ENCODE measurements at regions not wholly inside any gene's neighbourhood (a gene's known extent, or its start where the extent isn't known, plus 50 kb on each side); places are given as distances from the start of the nearest gene placed in this dataset.
"Not testable (repeated sequence)": the region's sequence is repeated elsewhere in the genome, so short reads cannot be mapped to it uniquely, and the experiment has no call there.

DNA sequence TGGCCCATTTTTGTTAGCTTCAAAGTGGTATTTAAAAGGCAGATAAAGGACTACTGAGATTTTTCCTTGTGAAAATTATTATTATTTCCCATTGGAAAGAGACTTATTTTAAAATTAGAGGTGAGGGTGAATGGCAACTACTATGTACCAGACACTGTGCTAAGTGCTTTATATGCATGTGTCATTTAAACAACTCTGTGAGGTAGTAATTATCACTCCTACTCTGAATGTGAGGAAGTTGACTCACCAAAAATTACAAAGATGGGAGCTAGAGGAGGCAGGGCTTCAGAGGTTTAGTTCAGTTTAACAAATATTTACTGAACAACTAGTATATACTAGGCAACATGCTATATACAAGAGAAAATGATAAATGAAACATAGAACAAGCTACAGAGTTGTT, 78.2 kb downstream of the MSL3 start:
- no peak for DNase-seq (ENCODE audit: low read depth)

DNA sequence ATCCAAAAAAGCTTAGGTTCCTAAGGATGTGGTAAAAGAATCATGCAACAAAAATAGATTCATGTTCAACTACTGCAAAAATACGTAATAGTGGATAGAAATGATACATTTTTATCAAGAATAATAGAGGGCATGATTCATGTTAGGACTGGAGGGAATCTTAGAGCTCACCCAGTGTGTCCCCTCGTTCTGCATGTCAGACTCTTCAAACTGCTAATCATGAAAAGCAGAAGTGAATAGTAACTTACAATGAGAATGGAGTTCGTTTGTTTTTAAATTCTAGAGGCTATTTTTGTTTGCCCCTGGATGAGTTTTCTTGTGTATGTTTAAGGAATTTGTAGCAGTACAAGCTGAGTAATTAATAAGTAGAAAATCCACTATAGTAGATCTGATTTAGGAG, 79.4 kb downstream of the MSL3 start:
- no peak for DNase-seq (ENCODE audit: low read depth)

DNA sequence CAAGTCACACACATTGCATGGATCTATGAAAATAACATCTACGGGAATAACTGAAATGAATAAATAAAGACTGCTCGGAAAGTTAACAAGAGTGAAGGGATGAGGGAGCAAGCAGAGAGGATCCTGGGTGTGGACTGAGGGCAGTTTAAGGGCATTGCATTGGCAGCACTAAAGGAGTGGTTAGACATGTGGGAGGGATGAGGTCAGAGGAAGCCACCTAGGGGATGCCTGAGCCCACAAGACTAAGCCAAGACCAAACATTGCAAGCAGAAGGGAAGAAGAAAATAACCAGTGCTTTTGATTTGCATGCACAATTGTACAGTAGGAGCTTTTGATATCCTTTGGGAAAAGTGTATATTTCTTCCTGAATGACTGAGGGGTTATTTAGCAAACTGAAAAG, 106.1 kb downstream of the MSL3 start:
- DNase-seq (ENCODE audit: low read depth), result no peak

DNA sequence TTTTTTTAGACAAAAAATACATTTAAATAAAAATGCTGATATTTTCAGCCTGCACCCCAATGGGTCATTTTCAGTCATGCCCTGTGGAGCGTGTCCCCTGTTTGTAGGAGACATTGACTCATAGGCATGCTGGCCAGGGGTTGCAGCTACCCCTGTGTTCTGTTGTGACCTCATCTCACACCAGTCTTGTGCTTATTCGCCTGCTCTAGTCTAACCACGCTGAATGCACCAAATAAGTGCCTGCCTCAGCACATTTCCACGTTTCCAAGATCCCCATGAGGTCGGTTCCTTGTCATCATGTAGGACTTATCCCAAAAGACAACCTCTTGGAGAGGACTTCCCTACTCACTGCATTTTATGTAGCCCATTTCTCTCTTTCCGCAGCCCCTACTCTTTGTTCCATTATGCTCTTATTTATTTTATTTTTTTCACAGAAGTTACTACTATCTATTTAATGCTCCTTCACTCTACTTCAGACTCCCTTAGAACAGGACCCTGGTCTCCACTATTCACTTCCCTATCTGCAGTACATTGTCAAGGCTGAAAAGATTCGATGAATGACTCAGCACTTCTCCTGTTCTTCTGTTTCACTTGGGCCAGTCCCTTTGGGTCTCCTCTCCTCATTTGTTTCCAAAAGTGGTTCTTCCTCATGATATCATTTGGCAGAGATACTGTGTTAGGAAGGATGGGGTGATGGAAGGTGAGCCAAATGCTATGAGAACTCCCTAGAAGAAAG, 109.7 kb downstream of the MSL3 start:
- no peak for DNase-seq (ENCODE audit: low read depth)

DNA sequence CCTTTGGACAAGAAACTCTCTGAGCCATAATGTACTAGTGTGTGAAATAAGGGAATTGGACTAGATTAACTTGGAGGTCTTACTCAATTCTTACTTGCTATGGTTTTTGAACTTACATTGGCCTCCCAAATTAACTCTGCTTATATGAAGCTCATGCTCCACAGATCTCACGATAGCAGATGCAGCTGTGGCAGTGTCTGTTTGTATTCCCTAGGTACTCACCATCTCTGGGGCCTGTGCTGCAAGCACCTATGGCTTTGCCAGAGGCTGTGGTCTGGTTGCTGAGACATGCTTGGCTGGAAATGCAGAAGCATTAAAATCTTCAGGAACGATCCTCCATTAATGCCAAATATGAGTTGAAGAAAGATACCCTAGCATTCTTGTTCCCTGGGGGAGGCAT, 112.8 kb downstream of the MSL3 start:
- no peak for DNase-seq (ENCODE audit: low read depth)

DNA sequence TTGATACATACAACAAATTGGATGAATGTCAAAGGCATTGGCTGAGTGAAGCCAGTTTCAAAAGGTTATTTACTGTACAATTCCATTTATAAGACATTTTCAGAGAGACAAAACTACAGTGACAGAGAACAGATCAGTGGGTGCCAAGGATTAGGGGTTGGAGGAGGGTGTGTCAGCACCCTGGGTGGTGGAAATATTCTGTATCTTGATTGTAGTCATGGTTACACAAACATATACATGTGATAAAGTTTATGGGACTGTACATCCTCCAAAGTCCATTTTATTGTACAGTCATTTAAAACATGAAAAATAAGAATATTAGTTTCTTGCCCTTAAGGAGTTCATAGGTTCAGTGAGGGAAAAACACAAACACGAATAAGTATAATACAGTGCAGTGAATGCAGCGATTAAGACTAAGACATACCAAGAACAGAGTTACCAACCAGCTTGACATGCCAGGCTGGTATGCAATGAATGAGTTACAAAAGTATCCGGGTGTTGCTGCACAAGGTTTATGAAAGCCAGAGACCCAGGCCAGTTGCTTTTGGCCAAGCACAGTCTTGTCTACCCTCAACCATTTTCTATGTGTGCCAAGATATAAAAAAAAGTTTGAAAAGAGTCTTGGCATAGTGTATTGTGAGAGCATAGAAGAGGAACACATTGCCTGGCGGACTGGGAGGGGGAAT, 123.6 kb downstream of the MSL3 start:
- DNase-seq (ENCODE audit: low read depth), result no peak

DNA sequence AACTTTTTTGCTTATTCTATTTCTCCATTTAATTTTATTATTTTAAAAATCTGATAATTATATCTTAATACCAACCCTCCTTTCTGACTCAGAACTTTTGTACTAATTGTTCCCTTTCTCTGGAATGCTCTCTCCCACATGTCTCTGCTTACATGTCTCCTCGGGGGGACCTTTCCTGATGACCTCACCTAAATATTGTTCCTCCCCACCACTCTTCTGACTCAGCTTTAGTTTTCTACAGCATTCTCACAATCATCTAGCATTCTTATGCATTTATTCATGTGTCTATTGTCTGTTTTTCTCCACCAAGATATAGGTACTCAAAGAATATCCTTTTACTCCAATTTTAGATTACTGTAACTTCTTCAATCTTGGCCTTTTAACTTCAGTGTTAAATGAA, 128.7 kb downstream of the MSL3 start:
- no peak for DNase-seq (ENCODE audit: low read depth)

DNA sequence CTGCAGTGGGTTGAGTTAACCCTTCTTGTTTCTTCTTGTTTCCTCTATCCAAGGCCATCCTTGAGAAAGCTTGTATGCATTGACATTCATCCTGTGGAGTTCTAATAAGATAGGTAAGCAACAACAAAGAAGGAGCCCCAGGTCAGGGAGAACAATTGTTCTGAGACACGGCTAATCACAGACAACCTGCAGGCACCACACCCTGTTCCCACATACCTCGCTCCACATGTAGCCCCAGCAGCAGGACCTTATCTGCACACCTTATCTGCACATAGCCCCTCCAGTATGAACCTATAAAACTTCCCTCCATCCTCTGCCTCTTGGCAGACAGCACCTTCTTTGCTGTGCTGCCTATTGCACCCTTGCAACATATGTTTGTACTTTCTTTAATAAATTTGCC, 129.1 kb downstream of the MSL3 start:
- no peak for DNase-seq (ENCODE audit: low read depth)

DNA sequence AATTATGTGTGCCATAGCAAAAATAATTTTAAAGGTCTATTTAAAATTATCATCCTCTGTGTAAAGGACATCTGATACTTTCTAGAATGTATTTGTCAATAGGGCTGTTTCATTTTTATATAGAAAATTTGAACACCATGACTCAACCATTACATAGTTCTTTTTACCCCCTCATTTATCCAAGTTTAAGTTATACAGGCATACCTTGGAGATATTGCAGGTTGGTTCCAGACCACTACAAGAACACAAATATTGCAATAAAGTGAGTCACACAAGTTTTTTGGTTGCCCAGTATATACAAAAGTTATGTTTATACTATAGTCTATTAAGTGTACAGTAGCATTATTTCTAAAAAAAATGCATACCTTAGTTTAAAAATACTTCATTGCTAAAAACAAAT, 130.4 kb downstream of the MSL3 start:
- no peak for DNase-seq (ENCODE audit: low read depth)

DNA sequence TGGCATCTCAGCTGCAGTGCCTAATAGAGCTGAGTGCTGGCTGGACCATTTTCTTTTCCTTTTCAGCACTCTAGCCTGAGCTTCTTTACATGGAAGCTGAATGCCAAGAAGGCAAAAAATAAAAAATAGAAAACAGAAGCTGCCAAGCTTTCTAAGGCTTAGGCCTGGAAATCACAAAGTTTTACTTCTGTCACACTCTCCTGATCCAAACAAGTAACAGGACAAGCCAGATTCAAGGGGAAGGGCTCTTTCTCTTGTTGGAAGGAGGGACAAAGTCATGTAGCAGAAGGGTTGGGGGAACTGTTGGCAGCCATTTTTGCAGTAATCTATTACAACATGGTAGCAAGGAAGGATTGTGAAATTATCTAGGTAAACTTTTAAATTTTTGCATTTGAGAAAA, 131.8 kb downstream of the MSL3 start:
- DNase-seq (ENCODE audit: low read depth), result no peak

DNA sequence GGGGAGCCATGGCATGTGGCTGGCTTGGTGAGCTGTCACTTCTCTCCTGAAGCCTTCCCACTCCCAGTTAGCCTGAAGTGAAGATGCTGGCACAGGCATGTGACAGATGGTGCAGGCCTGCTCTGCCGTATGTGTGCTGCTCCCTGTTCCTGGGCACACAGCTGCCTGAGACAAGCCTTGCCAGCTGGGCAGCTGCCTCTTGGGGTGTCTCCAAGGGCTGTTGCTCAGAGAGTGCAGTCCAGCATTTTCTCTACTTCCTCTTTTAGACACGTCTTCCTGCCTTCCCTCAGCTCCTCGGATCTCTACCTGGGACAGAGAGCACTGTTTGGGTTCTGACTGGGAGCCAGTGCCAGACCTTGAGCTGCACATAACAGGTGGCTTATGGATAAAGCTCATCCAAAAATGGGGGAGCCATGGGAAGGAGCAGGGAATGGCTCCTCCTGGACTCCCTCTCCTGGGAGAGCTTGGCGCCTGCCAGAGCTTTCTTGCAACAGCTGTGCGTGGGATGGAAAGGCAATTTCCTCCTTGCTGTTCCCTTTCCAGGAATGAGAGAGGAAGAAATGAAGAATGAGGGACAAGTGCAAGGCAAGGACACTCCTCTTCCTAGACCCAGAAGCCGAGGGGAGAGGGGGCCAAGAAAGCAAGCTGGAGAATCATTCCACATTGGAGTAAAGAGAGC, 132.9 kb downstream of the MSL3 start:
- no peak for DNase-seq (ENCODE audit: low read depth)

DNA sequence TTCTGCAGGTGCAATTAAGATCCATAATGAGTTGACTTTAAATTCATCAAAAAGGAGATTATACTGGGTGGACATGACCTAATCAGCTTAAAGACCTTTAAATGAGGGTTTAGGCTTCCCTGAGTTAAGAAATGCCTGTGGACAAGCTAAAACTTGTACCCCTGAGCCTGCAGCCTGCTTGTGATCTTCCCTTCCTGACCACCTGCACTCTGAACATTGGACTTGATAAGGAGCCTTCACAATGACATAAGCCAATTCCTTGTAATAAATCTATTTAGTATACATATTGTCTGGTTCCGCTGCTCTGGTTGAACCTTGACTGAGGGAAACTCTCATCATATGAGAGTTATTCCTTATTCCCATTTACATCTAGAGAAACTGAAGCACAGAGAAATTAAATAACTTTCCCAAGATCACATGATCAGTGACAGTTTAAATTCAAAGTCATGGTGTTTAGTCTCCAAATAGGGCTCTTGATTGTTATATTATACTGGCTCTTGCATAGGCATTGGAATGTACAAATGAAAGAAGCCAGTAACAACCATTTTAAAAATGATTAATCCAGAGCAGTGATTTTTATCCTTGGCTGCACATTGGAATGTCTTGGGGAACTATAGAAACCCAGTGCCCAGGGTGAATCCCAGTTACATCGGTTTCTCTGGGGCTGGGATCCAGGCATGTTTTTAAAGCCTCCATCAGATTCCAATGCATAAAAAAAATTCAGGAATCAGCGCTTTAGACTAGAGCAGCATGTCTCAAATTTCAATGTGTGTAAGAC, 136.1 kb downstream of the MSL3 start:
- no peak for DNase-seq (ENCODE audit: low read depth)

DNA sequence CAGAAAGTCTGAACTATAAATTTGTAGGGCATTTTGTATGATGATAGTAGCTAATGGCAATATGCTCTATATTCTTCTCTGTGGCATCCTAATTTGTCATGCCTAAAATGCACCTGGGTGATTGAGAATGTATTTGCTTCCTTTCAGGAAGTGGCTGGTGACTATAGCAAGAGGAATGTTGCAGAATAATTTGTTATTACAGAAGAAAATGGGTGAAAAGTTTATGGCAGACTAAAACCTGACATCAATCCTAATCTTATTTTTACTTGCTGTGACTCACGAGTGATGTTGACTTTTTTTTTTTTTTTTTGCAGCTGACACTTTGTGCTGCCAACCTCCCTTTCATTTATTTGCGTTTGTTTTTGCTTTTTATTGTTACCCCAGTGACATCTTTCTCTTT, 141.1 kb downstream of the MSL3 start:
- DNase-seq (ENCODE audit: low read depth), result no peak

DNA sequence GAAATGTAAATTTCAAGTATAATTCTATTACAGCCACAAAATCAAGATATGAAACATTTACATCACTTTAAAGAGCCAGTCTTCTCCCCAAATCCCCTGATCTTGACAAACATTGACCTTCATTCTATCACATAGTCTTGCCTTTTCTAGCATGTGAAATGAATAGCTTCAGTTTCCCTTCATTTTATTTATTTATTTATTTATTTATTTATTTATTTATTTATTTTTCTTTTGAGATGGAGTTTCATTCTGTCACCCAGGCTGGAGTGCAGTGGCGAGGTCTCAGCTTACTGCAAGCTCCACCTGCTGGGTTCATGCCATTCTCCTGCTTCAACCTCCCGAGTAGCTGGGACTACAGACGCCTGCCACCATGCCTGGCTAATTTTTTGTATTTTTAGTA, 147.9 kb downstream of the MSL3 start:
- not testable (repeated sequence) for DNase-seq (ENCODE audit: low read depth)

DNA sequence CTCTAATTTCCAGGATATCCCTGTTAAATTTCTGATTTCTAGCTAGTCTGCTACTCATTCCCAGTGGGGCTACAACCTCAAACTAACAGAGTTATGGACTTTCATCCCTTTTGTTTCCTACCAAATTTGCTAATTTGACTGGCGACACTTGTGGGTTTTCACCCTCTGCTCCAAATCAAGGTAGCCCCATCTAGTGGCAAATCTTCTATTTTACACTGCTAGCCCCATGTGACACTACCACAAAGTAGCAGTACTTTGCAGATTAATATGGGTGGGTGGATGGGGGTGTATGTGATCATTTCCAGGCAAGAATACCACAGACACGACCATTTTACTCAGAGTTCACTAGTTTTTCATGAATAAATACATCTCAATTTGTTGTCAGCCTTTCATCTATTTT, 150.3 kb downstream of the MSL3 start:
- peak; percentile 0 for DNase-seq (ENCODE audit: low read depth)

DNA sequence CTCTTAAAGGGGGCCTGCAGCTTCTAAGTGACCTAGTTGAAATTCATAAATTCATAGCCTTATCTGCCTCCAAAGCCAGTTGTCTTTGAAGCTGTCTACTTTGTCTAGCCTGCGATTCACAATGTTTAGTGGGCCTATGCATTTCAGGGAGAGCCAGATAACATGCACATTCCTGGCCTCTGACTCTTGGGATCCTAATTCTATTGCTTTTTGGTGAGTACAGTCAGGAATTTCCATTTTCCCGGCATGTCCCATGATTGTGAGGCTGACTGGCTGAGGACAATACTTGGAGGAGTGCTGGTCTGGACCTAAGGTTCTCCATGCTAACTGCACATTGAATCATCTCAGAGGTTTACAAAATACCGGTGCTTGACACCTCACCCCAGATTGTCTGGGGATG, 155.0 kb downstream of the MSL3 start:
- no peak for DNase-seq (ENCODE audit: low read depth)

DNA sequence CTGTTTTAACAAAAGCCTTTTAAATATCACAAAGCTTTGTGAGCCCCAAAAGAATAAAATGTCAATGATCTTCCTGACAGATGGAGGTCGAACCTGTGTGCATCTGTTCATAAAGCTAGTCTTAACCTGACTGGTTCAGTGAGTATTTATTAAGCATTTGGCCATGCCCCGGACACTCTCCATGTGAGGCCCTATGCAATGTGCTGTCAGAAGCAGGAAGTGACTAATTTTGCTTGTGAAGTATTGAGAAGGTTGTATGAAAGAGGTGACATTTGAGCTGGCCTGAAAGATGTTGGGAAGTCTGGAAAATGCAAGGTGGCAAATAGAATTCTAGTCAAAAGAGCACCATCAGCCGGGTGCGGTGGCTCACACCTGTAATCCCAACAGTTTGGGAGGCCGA, 171.4 kb downstream of the MSL3 start:
- no peak for DNase-seq (ENCODE audit: low read depth)

DNA sequence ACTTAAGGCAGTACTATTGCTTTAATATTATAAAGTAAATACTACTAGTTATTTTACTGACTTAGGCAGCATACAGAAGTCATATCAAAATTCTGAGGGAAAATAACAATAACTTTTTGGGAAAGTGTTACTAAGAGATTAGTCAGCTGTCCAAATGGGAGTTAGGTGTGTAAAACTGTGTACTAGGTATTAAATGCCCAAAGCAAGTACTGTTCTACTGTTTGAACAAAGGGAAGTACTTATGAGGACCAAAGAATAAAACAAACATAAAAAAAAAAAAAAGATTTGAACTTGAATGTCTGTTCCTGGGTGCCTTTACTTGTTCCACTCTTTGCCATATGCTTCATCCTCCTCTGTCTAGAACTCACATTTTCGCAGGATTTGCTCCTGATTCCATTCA, 174.4 kb downstream of the MSL3 start:
- DNase-seq (ENCODE audit: low read depth), result no peak

DNA sequence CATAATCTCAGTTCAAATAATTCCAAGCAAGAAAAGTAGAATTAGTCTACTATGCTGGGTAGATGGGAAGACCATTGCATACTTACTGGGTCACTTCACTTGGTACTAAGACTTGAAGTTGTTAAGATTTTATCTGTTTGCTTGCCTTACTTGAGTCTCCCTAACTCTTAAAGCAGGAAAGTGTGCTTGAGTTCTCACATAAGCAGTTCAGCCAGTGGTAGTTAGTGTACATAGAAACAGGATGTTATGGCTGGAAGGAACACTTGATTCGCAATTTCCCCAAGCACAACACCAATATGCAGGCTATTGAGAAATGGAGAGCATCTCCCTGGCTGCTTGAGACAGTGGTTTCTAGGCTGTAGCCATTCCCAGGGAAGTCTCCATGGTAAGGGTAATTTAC, 176.1 kb downstream of the MSL3 start:
- DNase-seq (ENCODE audit: low read depth), result no peak

DNA sequence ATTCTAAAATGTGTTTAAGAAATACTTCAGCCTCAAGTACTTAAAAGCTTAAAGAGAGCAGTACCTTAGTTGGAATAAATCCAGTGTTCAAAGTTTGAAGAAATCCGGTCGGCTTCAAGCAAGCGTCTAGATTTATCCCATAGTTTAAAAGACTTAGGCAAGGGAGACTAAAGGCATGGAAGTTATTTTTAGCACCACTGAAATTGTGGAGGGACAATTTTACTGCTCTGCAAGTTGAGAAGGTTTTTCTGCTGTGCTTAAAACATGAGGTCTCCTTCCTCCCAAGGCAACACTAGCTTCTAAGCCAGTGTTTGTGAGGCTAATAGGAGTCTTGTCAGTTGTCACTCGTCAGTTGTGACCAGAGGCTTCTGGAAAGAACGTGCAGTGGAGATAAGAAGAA, 183.5 kb downstream of the MSL3 start:
- no peak for DNase-seq (ENCODE audit: low read depth)

DNA sequence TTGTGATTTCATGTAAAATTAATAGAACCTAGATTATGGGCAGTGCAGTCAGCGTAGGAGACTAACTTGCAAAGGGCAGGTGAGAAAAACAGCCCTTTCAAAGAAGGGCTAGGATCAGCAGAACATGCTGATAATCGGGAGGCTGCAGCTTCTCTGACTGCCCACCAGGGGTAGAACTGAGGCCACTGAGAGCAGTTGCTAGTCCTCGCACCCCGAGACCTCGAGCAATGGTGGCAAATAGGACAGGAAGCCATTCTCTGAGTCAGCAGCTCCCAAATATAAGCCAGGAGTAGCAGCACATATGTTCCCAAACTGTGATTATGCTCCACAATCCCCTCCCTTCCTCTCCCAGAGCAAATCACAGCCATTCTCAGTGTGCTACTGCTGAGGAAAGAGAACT, 186.5 kb downstream of the MSL3 start:
- DNase-seq (ENCODE audit: low read depth), result no peak

DNA sequence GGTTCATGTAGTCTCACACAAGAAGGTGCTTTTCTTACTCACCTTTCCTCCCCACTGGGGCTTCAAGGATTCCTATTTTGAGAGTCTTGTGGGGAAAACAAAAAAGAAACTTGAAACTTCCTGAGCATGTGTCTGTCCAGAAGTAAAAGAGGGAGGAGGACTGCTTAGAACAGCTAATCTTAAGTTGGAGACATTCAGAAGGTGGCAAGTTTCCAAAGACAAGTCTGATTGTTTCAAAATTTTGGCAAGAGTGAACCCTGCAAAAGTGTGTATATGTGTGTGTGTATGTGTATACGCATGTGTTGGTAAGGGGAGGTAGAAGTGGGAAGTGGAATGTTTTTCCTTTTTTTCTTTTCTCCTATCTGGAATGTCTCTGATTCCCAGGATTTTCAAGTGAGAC, 189.0 kb upstream of the FRMPD4 start:
- DNase-seq (ENCODE audit: low read depth), result no peak
